Endothelial cell of umbilical vein (primary cell): ENCODE measurements at regions not wholly inside any gene's neighbourhood (a gene's known extent, or its start where the extent isn't known, plus 50 kb on each side); places are given as distances from the start of the nearest gene placed in this dataset.

Source experiments
- BruUV-seq: library from RNA; stranded (reverse); fragments of 400-500 nt; replicated peaks from 2 replicates; lab custom pipeline; 2021; lab: Mats Ljungman, UMichigan
- CTCF ChIA-PET: fragments of 300-600, 350-600 bp; sonication (Branson Sonifier 250); formaldehyde crosslinking; loops from one replicate; lab custom pipeline; 2021; ENCODE audit warnings: antibody characterized with exemption, inconsistent platforms; lab: Charles Lee
- POLR2A ChIA-PET: fragments of 300-600, 350-600 bp; sonication (Branson Sonifier 250); formaldehyde crosslinking; loops from one replicate; lab custom pipeline; 2021; ENCODE audit warnings: antibody characterized with exemption, inconsistent platforms; lab: Charles Lee
- DNase-seq: peaks from one replicate; pipeline ENCODE4 v3.0.0-alpha.2; 2011; ENCODE audit warnings: low read depth, low spot score
- FAIRE-seq: peaks from 2 replicates; lab custom pipeline; 2011; peaks lifted over from hg19 to GRCh38; lab: Jason Lieb, UNC
- H2AFZ ChIP-seq: 2 replicates; pipeline ENCODE4 v1.6.0; 2012; ENCODE audit warnings: low read depth, low read length, control low read depth, inconsistent platforms
- H3K27ac ChIP-seq: 2 replicates; pipeline ENCODE4 v1.5.1; 2011; ENCODE audit warnings: low read depth, mild to moderate bottlenecking, control low read depth, low read length, moderate library complexity; ENCODE audit not compliant: insufficient read depth
- H3K27me3 ChIP-seq, 2 experiments: 2 replicates each; pipeline versions ENCODE4 v1.6.0 to v1.6.1; 2011; ENCODE audit warnings: low read length in 2 of 2, mixed read lengths in 1 of 2; ENCODE audit not compliant: control insufficient read depth in 2 of 2, insufficient read depth in 2 of 2
- H3K36me3 ChIP-seq, 2 experiments: 2 replicates in 1 of 2; 3 replicates in 1 of 2; pipeline ENCODE4 v1.5.1; 2011; ENCODE audit warnings: low read length in 2 of 2, mild to moderate bottlenecking in 1 of 2, moderate library complexity in 1 of 2; ENCODE audit not compliant: control insufficient read depth in 2 of 2, insufficient read depth in 2 of 2; ENCODE audit errors: extremely low read depth in 1 of 2
- H3K4me1 ChIP-seq: 3 replicates; pipeline ENCODE4 v1.5.1; 2011; ENCODE audit warnings: mild to moderate bottlenecking, low read length; ENCODE audit not compliant: control insufficient read depth, insufficient read depth; ENCODE audit errors: extremely low read depth
- H3K4me2 ChIP-seq: 2 replicates; pipeline ENCODE4 v1.6.1; 2011; ENCODE audit warnings: low read length, control low read depth, mixed read lengths; ENCODE audit not compliant: insufficient read depth
- H3K4me3 ChIP-seq, 3 experiments: fragments of 200-600 bp in 1 of 3; sonication (generic), shearing (Covaris generic) in 1 of 3; replicated peaks in 1 of 3; 2 replicates each; pipeline ENCODE4 v1.5.1; 2011 to 2016; ENCODE audit warnings: control low read depth in 3 of 3, low read length in 3 of 3, mild to moderate bottlenecking in 2 of 3, inconsistent platforms in 1 of 3, low read depth in 1 of 3, moderate library complexity in 1 of 3; ENCODE audit not compliant: insufficient read depth in 1 of 3
- H3K79me2 ChIP-seq: 2 replicates; pipeline ENCODE4 v1.6.0; 2012; ENCODE audit warnings: low read length, inconsistent platforms; ENCODE audit not compliant: control insufficient read depth, insufficient read depth
- H3K9ac ChIP-seq: replicated peaks from 2 replicates; pipeline ENCODE3; 2011; ENCODE audit warnings: low read length, control low read depth; ENCODE audit not compliant: insufficient read depth; ENCODE audit errors: extremely low read depth
- H3K9me1 ChIP-seq: replicated peaks from 3 replicates; pipeline ENCODE4 v1.6.0; 2011; ENCODE audit warnings: mild to moderate bottlenecking, low read length; ENCODE audit not compliant: control insufficient read depth, insufficient read depth; ENCODE audit errors: extremely low read depth
- H3K9me3 ChIP-seq: replicated peaks from 2 replicates; pipeline ENCODE4 v1.5.1; 2012; ENCODE audit warnings: low read length, inconsistent platforms; ENCODE audit not compliant: control insufficient read depth, insufficient read depth
- H4K20me1 ChIP-seq: replicated peaks from 2 replicates; pipeline ENCODE3; 2011; ENCODE audit warnings: mild to moderate bottlenecking, low read length; ENCODE audit not compliant: control insufficient read depth, insufficient read depth; ENCODE audit errors: extremely low read depth
- EZH2 ChIP-seq: IDR thresholded peaks from 2 replicates; pipeline ENCODE4 v1.6.1; 2012; ENCODE audit warnings: borderline replicate concordance, low read depth, mild to moderate bottlenecking, moderate library complexity, low read length, inconsistent platforms; ENCODE audit not compliant: severe bottlenecking
- FOS ChIP-seq: IDR thresholded peaks from 2 replicates; pipeline ENCODE4 v1.6.1; 2011; ENCODE audit warnings: mild to moderate bottlenecking, low read length, moderate library complexity, borderline replicate concordance; ENCODE audit not compliant: insufficient read depth
- GATA2 ChIP-seq: IDR thresholded peaks from 2 replicates; pipeline ENCODE4 v1.7.0; 2011; ENCODE audit warnings: low read depth, mild to moderate bottlenecking, moderate library complexity, mixed read lengths, low read length; ENCODE audit not compliant: insufficient read length, insufficient read depth
- JUN ChIP-seq: IDR thresholded peaks from 2 replicates; pipeline ENCODE4 v1.6.1; 2011; ENCODE audit warnings: borderline replicate concordance, low read depth; ENCODE audit not compliant: insufficient read length, insufficient read depth
- MYC ChIP-seq: IDR thresholded peaks from one replicate; pipeline ENCODE4 v1.6.1; 2011; ENCODE audit warnings: mild to moderate bottlenecking, low read depth, low read length
- POLR2A ChIP-seq: IDR thresholded peaks from 2 replicates; pipeline ENCODE4 v1.6.1; 2012; ENCODE audit warnings: low read depth, mild to moderate bottlenecking, control low read depth, low read length
- POLR2AphosphoS5 ChIP-seq: IDR thresholded peaks from 2 replicates; pipeline ENCODE4 v1.6.1; 2012; ENCODE audit warnings: low read depth, mild to moderate bottlenecking, control low read depth, low read length, moderate library complexity; ENCODE audit not compliant: insufficient read depth
- dilution Hi-C: fragments of 300-500 bp; cut with MboI; formaldehyde crosslinking; loops from one replicate; pipeline ENCODE4 v1.15.0; 2019; ENCODE audit warnings: low sequenced_read_pairs; ENCODE audit not compliant: extremely low pct_ligation_motif_present
- intact Hi-C: fragments of 100-400 bp; cut with micrococcal nuclease; formaldehyde crosslinking; loops from one replicate; pipeline ENCODE4 v1.10.0; 2022
- TF ChIP-seq, protein P1 (sequence below), 2 donors: IDR thresholded peaks; 1 replicate in 1 of 2; 2 replicates in 1 of 2; pipeline ENCODE4 v1.5.1; 2011; ENCODE audit warnings: low read length in 2 of 2, mild to moderate bottlenecking in 2 of 2, moderate library complexity in 2 of 2, control low read depth in 1 of 2, inconsistent platforms in 1 of 2, low read depth in 1 of 2; ENCODE audit not compliant: insufficient read depth in 1 of 2; ENCODE audit errors: extremely low read depth in 1 of 2
- TF ChIP-seq, protein P2 (sequence below): IDR thresholded peaks from 2 replicates; pipeline ENCODE4 v1.6.1; 2011; ENCODE audit not compliant: insufficient read depth, insufficient read length

DNA sequence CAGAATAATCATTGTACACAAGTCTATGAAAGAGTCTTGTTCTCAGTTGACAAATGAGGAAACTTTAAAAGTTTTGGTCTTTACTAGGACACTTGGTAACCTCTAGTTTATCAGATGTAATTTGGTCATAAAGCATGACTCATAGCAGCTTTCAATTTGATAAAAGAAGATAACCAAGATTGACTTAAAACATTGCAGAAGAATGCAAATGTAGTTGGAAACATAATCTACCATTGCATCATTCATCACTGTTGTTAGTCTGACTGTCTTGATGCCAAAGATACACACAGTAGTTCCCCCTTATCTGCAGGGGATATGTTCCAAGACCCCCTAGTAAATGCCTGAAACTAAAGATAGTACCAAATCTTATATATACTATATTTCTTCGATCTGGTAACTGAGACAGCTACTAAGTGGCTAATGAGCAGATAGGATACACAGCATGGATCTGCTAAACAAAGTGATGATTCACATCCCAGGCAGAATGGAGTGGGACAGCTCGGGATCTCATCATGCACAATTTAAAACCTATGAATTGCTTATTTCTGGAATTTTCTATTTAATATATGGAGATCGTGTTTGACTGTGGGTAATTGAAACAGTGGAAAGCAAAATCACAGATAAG lies 131.4 kb upstream of the CCDC68 start:
- POLR2A ChIA-PET = no interaction called here
- Histone ChIP-seq H3K4me1 (no peaks in the 10 kb centered on the region), H3K27ac (no peak overlapping the region), H3K9me1 (no peaks in the 10 kb centered on the region), H3K4me2 (no peak overlapping the region), H3K4me3 (no peak overlapping the region), H4K20me1 (no peaks in the 10 kb centered on the region), H3K27me3 (peaks cover 34% of the 10 kb centered on the region in 2 experiments), H3K9ac (no peak overlapping the region), H3K9me3 (no peaks in the 10 kb centered on the region), H3K79me2 (no peaks in the 10 kb centered on the region), H3K36me3 (no peaks in the 10 kb centered on the region), H2AFZ (no peak overlapping the region)
- intact Hi-C loops (no loop called here), dilution Hi-C loops (no loop called here)
- no peak for TF ChIP-seq JUN
- TF ChIP-seq, protein P1, sequence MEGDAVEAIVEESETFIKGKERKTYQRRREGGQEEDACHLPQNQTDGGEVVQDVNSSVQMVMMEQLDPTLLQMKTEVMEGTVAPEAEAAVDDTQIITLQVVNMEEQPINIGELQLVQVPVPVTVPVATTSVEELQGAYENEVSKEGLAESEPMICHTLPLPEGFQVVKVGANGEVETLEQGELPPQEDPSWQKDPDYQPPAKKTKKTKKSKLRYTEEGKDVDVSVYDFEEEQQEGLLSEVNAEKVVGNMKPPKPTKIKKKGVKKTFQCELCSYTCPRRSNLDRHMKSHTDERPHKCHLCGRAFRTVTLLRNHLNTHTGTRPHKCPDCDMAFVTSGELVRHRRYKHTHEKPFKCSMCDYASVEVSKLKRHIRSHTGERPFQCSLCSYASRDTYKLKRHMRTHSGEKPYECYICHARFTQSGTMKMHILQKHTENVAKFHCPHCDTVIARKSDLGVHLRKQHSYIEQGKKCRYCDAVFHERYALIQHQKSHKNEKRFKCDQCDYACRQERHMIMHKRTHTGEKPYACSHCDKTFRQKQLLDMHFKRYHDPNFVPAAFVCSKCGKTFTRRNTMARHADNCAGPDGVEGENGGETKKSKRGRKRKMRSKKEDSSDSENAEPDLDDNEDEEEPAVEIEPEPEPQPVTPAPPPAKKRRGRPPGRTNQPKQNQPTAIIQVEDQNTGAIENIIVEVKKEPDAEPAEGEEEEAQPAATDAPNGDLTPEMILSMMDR (IDR thresholded peaks at IDR 0.05; ENCODE audit: extremely low read depth in 1 of 2, insufficient read depth in 1 of 2, low read depth in 1 of 2, low read length in 2 of 2) = no peak
- TF ChIP-seq POLR2A = no peak
- no peak for TF ChIP-seq MYC
- TF ChIP-seq, protein P2, sequence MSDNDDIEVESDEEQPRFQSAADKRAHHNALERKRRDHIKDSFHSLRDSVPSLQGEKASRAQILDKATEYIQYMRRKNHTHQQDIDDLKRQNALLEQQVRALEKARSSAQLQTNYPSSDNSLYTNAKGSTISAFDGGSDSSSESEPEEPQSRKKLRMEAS = no peak
- no peak for TF ChIP-seq EZH2
- TF ChIP-seq FOS = no peak
- no peak for TF ChIP-seq POLR2AphosphoS5
- no peak for TF ChIP-seq GATA2
- DNase-seq (no peak), FAIRE-seq (no peak)
- BruUV-seq = no TSS peak
- CTCF ChIA-PET = interaction anchor here (0.7 kb wide), 1 partner anchor 770 kb away, joined by 3 read pairs; no protein-coding TSS in a partner anchor
